MM.1S (cell line): ENCODE measurements at regions not wholly inside any gene's neighbourhood (a gene's known extent, or its start where the extent isn't known, plus 50 kb on each side); places are given as distances from the start of the nearest gene placed in this dataset.

Experiments used
- DNase-seq: peaks from one replicate; pipeline ENCODE4 v3.0.0-alpha.2; 2015
- H2AFZ ChIP-seq: fragments of 300-600 bp; sonication (generic); 2 replicates; pipeline ENCODE4 v1.6.0; 2016; ENCODE audit warnings: antibody characterized with exemption, low read length
- H3F3A ChIP-seq: fragments of 300-600 bp; sonication (generic); 2 replicates; pipeline ENCODE4 v1.6.1; 2016; ENCODE audit warnings: mild to moderate bottlenecking, antibody characterized with exemption, low read length, moderate library complexity, mixed read lengths; ENCODE audit not compliant: insufficient read depth
- H3K27ac ChIP-seq: fragments of 300-600 bp; sonication (generic); 2 replicates; pipeline ENCODE4 v1.5.1; 2016; ENCODE audit warnings: mild to moderate bottlenecking, low read length
- H3K27me3 ChIP-seq: fragments of 300-600 bp; sonication (generic); replicated peaks from 2 replicates; pipeline ENCODE4 v1.6.0; 2016; ENCODE audit warnings: low read length; ENCODE audit not compliant: insufficient read depth
- H3K36me3 ChIP-seq: fragments of 300-600 bp; sonication (generic); replicated peaks from 2 replicates; pipeline ENCODE4 v1.6.1; 2016; ENCODE audit warnings: mild to moderate bottlenecking, low read length, mixed read lengths; ENCODE audit not compliant: insufficient read depth
- H3K4me1 ChIP-seq: fragments of 300-600 bp; sonication (generic); 2 replicates; pipeline ENCODE4 v1.6.1; 2016; ENCODE audit warnings: low read length, mixed read lengths
- H3K4me2 ChIP-seq: fragments of 300-600 bp; sonication (generic); 2 replicates; pipeline ENCODE4 v1.6.0; 2016; ENCODE audit warnings: low read depth, low read length
- H3K4me3 ChIP-seq: fragments of 300-600 bp; sonication (generic); 2 replicates; pipeline ENCODE4 v1.5.1; 2016; ENCODE audit warnings: low read length, mixed read lengths
- H3K79me2 ChIP-seq: fragments of 300-600 bp; sonication (generic); 2 replicates; pipeline ENCODE4 v1.6.1; 2016; ENCODE audit warnings: mixed run types, low read length, mixed read lengths
- H3K9ac ChIP-seq: fragments of 300-600 bp; sonication (generic); 2 replicates; pipeline ENCODE4 v1.6.1; 2016; ENCODE audit warnings: low read length, mixed read lengths
- H3K9me2 ChIP-seq: fragments of 300-600 bp; sonication (generic); replicated peaks from 2 replicates; pipeline ENCODE4 v1.6.1; 2016; ENCODE audit warnings: mild to moderate bottlenecking, low read length, mixed read lengths; ENCODE audit not compliant: insufficient read depth
- H3K9me3 ChIP-seq: fragments of 300-600 bp; sonication (generic); replicated peaks from 2 replicates; pipeline ENCODE4 v1.6.1; 2016; ENCODE audit warnings: mild to moderate bottlenecking, low read length, mixed read lengths; ENCODE audit not compliant: insufficient read depth
- H4K20me1 ChIP-seq: fragments of 300-600 bp; sonication (generic); 2 replicates; pipeline ENCODE4 v1.6.1; 2016; ENCODE audit warnings: mild to moderate bottlenecking, low read length, moderate library complexity, mixed read lengths; ENCODE audit not compliant: insufficient read depth
- EZH2 ChIP-seq: fragments of 300-600 bp; sonication (generic); optimal IDR thresholded peaks from 2 replicates; pipeline ENCODE3; 2017; ENCODE audit warnings: low read depth, mild to moderate bottlenecking, antibody characterized with exemption, low read length, mixed read lengths
- EZH2phosphoT487 ChIP-seq: fragments of 300-600 bp; sonication (generic); IDR thresholded peaks from 2 replicates; pipeline ENCODE4 v1.6.1; 2018; ENCODE audit warnings: antibody characterized with exemption, low read length
- TF ChIP-seq, protein P1 (sequence below): fragments of 300-600 bp; sonication (generic); IDR thresholded peaks from 2 replicates; pipeline ENCODE4 v1.5.1; 2016; ENCODE audit warnings: antibody characterized with exemption, low read length, mixed read lengths

DNA sequence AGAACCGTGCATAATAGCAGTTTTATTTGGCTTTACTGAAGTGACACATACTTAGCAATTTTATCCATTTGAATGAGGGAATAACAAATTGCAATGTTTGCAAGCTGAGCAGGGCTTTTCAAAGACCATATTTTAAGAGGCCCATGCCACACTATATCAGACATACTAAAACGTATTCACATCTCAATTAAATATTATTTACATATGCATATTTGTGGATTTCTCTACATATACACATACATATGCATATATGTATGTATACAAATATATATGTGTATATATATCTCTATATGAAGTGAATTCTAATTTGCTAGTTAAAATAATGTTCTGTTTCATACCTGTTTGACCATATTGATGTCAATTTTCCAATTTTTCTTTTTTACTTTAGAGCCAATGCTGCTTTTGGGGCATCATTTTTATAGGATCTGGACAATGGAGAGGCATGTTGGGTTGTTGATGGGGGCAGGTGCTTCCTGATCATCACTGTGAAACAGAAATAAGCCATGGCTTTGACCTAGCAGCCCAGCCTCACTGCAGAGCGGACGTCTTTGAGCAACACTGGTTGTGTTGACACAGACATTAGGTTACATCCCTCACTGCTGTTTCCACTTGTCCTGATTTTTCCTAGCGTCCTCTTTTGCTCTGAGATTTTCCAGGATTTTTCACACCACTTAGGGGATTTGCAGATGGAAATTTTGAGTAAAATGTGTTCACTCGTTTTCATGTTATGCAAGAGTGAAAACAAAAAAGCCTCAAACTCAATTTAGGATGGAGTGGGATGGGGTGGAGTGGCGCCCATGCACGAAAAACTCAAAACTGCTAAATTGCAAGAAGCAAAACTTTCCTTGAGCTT is 56.9 kb downstream of the RDH14 start:
- no peak for TF ChIP-seq EZH2
- no peak for TF ChIP-seq EZH2phosphoT487
- TF ChIP-seq, protein P1, sequence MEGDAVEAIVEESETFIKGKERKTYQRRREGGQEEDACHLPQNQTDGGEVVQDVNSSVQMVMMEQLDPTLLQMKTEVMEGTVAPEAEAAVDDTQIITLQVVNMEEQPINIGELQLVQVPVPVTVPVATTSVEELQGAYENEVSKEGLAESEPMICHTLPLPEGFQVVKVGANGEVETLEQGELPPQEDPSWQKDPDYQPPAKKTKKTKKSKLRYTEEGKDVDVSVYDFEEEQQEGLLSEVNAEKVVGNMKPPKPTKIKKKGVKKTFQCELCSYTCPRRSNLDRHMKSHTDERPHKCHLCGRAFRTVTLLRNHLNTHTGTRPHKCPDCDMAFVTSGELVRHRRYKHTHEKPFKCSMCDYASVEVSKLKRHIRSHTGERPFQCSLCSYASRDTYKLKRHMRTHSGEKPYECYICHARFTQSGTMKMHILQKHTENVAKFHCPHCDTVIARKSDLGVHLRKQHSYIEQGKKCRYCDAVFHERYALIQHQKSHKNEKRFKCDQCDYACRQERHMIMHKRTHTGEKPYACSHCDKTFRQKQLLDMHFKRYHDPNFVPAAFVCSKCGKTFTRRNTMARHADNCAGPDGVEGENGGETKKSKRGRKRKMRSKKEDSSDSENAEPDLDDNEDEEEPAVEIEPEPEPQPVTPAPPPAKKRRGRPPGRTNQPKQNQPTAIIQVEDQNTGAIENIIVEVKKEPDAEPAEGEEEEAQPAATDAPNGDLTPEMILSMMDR: no peak
- Histone ChIP-seq H3K4me1 (no peaks in the 10 kb centered on the region), H3K9me2 (no peaks in the 10 kb centered on the region), H3K9ac (no peak overlapping the region), H3F3A (no peaks in the 10 kb centered on the region), H3K4me3 (no peak overlapping the region), H3K9me3 (no peaks in the 10 kb centered on the region), H3K4me2 (no peak overlapping the region), H4K20me1 (no peaks in the 10 kb centered on the region), H2AFZ (no peak overlapping the region), H3K36me3 (no peaks in the 10 kb centered on the region), H3K27ac (no peak overlapping the region), H3K79me2 (no peaks in the 10 kb centered on the region), H3K27me3 (no peaks in the 10 kb centered on the region)
- DNase-seq: no peak

DNA sequence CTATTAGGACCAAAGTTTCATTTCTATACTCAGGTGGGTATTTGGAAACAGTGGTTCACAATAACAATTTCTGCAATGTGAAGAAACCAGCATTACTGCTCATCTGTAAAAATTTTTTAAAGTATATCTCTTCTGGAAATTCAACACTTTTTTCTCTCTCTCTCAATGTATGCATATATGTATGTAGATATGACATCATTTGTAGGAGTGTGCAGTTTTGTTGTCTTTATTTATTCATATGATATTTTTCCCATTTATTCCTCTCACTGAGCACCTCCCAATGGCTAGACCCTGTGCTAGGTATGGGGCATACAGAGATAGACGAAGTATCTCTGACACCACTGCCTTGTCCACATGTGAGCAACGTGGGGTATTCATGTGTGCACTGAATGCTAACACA is 58.3 kb downstream of the RDH14 start:
- H3K27ac ChIP-seq: no peak overlapping the region
- H3K4me3 ChIP-seq: no peak overlapping the region
- H3K4me2 ChIP-seq: no peak overlapping the region
- H3K36me3 ChIP-seq: no peaks in the 10 kb centered on the region
- H3F3A ChIP-seq: no peaks in the 10 kb centered on the region
- DNase-seq: no peak
- H3K9ac ChIP-seq: no peak overlapping the region
- H4K20me1 ChIP-seq: no peaks in the 10 kb centered on the region
- no peaks in the 10 kb centered on the region for H3K27me3 ChIP-seq
- H3K9me3 ChIP-seq: no peaks in the 10 kb centered on the region
- TF ChIP-seq EZH2 (no peak), EZH2phosphoT487 (no peak)
- TF ChIP-seq, protein P1: no peak
- H3K4me1 ChIP-seq: no peaks in the 10 kb centered on the region
- H2AFZ ChIP-seq: no peak overlapping the region
- no peaks in the 10 kb centered on the region for H3K9me2 ChIP-seq
- no peaks in the 10 kb centered on the region for H3K79me2 ChIP-seq

DNA sequence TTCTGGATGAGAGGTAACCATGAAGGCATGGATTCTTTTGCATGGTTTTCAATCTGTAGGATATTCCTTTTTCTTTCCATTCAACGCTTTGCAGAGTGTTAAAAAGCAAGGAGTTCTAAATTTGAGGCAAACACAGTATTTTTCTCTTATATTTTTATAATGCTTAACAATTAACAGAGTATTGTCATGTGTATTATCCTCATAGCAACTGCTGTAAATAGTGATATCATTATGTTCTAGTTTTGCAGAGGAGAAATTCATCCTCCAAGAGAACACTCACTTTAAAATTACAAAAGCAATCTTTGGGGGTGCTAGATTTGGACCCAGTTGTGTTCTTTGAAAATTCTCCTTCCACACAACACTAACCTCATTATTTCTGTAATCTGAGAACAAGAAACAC is 58.7 kb downstream of the RDH14 start:
- H3F3A ChIP-seq: no peaks in the 10 kb centered on the region
- H2AFZ ChIP-seq: no peak overlapping the region
- no peak overlapping the region for H3K27ac ChIP-seq
- no peak for TF ChIP-seq EZH2
- TF ChIP-seq, protein P1: no peak
- TF ChIP-seq EZH2phosphoT487: no peak
- DNase-seq: no peak
- H3K9ac ChIP-seq: no peak overlapping the region
- no peaks in the 10 kb centered on the region for H3K9me3 ChIP-seq
- H4K20me1 ChIP-seq: no peaks in the 10 kb centered on the region
- H3K36me3 ChIP-seq: no peaks in the 10 kb centered on the region
- no peaks in the 10 kb centered on the region for H3K79me2 ChIP-seq
- no peak overlapping the region for H3K4me2 ChIP-seq
- no peaks in the 10 kb centered on the region for H3K27me3 ChIP-seq
- H3K9me2 ChIP-seq: no peaks in the 10 kb centered on the region
- H3K4me3 ChIP-seq: no peak overlapping the region
- H3K4me1 ChIP-seq: no peaks in the 10 kb centered on the region
